ENCODE measurements at regions not wholly inside any gene's neighbourhood (a gene's known extent, or its start where the extent isn't known, plus 50 kb on each side); places are given as distances from the start of the nearest gene placed in this dataset.

DNA sequence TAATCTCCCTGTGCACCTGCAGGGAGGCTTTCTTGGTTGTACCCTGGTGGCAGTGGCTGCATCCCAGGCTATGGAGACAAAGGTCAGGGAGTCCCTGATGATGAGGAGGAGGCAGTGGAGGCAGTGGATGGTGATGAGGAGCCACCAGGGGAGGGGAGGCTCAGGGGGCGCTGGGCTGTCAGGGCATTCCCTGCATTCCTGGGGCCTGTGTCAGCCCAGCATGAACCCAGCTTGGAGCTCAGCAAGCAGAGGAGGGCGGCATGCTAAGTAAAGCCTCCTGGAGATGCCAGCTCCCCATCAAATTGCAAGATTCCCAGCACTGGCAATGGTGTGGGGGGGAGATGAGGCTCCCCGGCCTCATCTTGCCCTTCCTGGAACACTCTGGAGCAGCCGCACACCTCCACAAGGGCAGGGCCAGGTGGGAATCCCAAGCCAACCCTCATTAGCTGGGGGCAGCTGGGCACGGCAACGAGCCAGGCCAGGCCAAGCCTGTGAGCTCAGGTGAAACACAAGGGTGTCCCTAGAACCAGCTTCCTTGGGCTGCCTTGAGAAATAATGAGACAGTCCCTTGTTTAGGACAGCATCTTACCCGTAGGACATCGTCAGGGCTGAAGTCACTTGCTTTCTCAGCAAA, 469.5 kb downstream of the MATN1 start:
- no peak for DNase-seq (ENCODE audit: low spot score)

DNA sequence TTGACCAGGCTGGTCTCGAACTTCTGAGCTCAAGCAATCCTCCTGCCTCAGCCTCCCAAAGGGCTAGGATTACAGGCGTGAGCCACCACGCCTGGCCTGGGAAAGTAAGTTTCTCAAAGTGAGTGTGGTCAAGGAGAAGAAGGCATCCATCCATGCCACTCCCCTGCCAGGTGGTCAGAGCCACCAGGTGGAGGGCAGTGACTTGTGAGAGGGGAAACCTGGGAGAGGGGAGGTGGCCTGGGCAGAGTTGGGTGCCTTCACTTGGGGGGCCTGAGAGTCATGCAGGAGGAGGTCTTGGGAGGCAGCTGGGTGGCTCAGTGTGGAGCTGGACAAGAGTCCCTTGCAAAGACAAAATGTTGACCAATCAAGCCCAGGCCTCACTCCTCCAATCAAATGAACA, 470.0 kb downstream of the MATN1 start:
- no peak for DNase-seq (ENCODE audit: low spot score)

DNA sequence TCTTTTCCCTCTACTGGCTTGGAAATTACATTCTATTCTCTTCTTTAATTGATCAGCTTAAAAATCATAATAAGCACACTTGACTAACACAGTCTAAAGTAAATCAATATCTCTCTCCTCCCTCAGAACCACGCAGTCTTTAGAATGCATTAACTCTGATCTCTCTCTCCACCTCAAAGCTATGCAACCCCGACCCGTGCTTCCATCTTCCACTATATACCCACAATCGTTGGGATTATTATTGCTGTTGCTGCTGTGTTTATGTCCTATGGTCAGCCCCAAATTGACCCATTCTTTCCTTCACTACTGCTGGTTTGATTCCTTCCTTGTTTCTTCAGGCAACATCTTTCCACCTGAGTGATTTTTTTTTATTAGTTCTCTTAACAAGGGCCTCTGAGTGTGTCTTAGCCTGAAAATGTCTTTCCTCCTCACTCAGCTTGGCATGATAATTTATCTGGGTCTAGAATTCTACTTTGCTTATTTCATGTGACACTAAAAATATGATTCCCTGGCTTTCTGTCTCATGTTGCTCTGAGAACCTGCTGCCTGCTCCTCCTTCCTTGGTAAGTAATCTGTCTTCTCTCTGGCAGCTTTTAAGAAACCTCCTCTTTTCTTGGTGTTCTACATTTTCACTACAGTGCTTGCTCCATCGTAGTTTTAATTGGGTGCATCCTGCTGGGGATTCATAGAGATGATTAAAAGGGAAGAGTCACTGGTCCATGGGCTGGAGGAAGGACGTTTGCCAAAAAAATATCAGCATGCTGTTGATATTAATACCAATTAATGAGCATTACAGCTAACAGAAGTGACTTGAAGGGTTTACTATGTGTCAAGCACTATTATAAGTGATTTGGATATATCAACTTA, 472.2 kb downstream of the MATN1 start:
- no peak for DNase-seq (ENCODE audit: low spot score)

DNA sequence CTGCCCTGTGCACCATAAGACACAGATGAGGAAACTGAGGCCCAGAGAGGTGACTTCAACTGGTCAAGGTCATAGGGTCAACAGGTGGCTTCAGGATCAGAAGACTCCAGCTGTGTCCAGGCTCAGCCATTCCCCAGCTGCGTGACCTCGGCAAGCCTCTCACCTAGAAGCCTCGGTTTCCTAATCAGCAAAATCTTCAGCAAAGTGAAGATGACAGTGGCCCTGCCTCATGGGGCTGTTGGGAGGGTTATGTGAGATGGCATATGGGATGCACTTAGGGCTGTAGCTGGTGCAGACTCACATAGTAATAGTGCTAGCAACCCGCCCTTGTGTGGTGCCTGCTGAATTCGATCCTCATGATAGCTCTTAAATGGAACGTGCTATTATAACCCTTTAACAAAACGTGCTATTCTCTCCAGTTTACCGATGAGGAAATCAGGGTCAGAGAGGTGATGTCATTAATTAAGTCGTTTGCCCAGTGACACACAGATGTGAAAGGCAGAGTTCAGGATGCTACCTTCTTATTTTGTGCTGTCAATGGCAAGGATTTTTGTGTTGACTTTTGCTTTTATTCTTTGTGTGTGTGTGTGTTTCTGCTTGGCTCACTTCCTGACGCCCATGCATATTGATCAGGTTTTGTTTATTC, 472.9 kb downstream of the MATN1 start:
- no peak for DNase-seq (ENCODE audit: low spot score)

DNA sequence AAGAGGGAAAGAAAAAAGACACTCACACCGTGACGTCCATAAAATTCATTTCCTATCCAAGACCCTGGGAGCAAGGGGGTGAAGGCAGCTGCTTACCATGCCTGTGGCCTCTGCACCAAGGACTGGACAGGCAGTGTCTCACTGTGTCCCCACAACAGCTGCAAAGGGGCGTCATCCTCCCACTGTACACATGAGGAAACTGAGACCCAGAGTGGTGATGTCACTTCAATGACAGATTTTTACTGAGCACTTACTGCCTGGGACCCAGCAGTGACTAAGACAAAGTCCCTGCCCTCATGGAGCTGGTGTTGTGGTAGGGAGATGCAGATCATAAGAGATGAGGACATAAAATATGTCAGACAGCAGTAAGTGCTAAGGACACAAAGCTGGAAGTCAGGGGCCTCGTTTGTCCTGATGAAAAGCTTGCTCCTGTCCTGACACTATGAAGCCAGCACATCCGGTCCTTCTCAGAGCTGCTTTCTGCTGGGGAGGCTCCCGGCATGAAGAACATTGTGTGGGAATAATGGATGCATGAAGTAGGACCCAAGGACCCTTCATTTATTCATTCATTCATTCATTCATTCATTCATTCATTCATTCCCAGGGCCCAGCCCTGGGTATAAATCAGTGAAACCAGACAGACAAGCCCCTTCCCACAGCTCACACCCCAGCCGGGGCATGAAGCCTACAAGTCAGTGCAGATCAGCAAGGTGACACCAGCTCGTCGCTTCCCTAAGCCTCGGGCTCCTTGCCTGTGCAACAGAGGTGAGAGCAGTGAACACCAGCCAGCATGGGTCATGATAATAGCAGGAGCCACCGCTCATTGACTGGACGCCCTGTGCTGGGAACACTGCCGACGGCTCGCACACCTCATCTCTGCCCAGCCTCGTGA, 473.7 kb downstream of the MATN1 start:
- no peak for DNase-seq (ENCODE audit: low spot score)

DNA sequence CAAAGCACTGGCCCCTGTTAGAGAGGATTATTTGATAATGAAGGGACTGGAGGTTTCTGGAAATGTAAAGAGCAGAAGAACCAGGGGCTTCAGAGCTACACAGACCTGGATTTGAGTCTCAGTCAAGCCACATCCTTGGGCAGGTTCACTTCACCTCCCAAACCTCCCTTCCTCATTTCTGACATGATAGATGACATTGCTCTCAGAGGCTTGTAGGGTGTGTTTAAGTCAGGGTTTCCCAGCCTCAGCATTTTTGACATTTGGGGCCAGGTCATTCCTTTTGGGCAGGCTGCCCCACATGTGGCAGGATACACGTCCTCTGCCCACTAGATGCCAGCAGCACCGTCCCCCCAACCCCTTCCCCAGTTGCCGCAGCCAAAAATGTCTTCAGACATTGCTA, 474.6 kb downstream of the MATN1 start:
- no peak for DNase-seq (ENCODE audit: low spot score)

DNA sequence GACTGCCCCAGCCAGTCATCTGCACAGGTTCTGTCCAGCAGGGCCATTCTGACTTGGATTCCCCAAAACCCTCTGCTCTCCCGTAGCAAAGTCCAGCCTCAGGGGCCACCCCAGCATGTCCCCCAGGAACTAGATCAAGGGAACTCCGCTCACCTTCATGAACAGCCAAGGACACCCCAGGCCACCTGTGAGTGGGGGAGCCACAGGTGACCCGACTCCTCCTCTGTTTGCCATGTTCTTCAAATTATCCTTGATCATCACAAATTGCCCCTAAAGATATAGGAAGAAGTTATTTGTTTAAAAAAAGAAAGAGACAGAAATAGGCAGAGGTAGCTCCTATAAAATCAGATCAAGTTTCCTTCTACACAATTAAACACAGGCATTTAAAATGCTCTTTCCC, 475.0 kb downstream of the MATN1 start:
- no peak for DNase-seq (ENCODE audit: low spot score)

DNA sequence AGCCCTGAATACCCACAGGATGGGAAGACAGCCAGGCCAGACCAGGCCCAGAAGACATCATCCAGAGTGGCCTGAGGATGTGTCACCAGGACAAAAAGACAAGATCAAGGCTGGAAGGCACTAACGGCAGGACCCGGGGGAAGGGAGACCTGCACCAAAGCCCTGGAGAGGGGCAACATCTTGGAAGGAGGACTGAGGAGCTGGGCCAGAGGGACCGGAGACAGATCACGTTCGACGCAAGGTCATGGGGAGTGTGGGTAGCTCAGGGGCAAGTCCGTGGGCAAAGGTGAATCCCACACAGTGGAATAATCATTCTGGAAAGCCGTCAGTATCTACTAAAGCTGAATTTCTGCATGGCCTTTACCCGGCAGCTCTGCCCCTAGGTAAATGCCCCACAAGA, 478.6 kb downstream of the MATN1 start:
- no peak for DNase-seq (ENCODE audit: low spot score)

DNA sequence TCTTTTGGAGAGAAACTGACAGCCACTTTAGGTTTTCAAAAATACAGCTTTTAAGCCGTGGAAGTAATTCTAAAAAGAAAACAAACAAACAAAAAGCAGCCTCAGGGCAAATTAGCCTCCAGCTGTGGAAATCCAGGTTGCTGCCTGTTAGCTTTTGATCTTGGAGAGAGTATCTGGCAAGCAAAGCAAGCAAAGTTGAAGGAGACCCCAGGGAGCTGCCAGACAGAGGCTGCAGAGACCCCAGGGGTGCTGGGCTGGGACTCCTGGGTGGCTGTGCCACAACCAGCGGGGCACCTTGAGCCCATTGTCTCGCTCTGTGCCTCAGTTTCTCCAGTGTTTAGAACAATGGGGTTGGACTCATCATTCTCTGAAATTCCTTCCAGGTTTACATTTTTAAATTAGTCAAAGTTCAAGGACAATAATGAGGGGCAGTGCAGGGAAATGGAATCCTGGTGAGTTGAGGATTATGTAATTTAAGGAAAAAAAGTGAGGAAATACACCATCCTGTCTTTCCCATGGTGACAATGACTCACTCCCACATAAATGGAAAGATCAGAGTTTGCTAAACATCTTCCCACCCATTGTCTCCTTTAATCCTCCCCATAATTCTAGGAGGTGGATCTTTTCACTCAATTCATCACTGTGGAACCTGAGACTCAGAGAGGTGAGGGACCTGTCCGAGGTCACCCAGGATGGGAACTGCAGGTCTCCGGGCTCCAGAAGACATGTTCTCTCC, 480.5 kb downstream of the MATN1 start:
- no peak for DNase-seq (ENCODE audit: low spot score)

DNA sequence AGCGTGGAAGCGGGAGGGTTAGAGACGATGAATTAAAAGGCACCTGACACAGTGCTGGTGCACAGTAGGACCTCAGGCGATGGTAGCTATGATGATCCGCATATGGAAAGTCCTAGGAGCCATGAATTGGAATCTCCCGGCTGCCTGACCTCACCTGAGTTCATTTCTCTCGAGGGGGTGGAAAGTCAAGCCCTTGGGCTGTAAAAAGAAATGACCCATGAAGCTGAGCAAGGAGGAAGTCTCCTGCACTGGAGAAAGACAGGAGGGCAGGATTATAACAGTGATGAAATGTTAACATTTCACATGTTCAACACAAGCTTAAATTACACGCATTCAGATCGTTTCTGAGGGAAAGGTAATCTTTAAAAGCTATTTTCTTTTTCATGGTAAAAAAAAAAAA, 481.2 kb downstream of the MATN1 start:
- DNase-seq (ENCODE audit: low spot score) = no peak

DNA sequence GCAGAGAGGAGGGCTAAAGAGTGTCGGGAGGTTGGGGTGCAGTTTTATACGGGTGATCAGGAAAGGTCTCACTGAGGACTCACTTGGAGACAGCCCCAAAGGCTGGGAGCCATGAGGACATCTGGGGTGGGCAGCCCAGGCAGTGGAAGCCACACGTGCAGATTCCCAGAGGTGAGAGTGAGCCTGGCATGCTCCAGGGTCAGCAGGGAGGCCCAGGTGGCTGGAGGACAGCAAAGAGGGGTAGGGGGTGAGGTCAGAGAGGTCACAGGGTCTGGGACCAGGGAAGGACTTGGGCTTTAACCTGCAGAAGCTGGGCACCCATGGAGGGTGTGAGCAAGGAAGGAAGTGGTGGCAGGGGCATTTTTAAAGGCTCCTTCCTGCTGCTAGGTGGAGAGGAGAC, 481.7 kb downstream of the MATN1 start:
- DNase-seq (ENCODE audit: low spot score) = no peak

DNA sequence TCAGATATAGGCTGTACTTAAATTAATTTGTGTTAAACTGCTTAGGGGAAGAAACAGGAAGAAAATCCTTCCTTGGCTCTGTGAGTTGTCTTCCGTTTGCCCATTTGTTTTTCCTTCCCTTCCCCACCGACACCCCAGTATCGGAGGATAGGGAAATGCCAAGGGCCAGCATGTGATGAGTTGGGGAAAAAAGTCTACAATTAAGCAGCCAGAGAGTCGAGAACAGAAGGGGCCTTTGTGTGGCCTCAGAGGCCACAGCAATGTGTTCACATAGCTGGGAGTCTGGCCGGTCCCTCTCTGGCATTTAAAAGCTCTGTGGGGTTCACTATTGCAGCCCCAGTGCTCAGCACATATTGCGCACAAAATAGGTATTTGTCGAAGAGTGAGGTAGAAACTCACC, 489.3 kb downstream of the MATN1 start:
- DNase-seq (ENCODE audit: low spot score) = no peak

DNA sequence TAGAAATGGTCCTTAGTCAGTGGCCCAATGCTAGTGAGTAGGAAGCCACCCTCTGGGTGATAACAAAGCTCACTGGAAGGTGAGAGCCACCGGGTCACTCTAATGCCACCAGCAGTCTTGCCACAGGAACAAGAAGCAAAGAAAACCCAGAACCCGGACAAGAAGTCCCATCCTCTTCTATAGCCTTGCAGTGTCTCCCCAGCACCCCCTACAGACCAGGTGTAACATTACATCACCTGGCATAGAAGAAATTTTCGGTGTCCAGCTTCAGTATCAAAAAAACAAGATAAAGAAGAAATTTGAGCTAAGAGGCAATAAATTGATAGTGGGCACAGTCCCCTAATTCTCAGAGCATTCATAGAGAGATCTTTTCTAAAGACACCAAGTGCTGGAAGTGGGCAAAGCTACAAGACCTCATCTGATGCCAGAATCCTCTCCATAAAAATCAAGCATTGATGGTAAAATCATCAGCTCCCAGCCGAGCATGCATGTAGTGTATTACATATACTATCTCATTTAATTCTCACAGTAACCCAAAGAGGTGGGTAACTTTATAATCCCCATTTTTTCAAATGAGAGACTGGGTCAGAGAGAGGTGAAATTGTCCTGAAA, 491.0 kb downstream of the MATN1 start:
- no peak for DNase-seq (ENCODE audit: low spot score)

DNA sequence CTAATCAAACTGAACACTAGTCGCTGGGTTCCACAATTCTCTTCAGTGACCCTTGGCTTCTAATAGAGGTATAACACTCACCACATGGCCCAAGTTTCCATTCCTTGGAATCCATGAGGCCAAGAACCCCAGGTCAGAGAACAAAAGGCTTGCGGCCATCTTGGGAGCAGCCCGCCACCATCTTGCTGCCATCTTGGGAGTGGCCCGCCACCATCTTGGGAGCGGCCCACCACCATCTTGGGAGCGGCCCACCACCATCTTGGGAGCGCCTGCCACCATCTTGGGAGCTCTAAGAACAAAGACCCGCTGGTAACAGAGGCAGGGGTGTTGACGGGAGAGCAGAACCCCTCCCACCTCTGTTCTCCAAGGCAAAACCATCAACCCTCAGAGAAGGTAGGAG, 493.4 kb downstream of the MATN1 start:
- no peak for DNase-seq (ENCODE audit: low spot score)

DNA sequence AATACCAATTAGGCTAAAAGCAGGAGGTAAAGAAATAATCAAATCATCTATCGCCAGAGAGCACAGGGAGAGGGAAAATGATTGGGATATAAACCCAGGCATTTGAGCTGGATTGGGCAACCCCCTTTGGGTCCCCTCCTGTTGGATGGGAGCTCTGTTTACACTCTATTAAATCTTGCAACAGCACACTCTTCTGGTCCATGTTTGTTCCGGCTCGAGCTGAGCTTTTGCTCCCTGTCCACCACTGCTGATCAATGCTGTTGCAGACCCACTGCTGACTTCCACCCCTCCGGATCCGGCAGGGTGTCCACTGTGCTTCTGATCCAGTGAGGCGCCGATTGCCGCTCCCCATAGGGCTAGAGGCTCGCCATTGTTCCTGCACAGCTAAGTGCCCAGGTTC, 493.8 kb downstream of the MATN1 start:
- no peak for DNase-seq (ENCODE audit: low spot score)

DNA sequence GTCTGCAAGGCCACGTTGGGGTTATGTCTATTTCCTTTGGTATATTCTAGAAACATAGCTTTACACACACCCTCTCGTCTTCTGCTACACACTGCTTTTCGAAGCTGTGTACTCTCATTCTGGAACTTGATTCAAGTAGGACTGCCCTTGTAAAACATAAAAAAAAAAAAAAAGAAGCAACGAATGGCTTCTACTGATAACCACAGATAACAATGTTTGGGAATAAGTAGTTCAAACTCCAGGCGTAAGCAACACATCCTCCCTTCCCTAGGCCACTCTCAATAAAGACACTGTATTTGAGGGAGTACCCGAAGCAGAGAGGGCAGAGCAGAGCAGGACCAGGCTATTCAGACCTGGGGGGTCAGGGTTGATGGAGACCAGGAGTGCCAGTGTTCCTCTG, 496.7 kb downstream of the MATN1 start:
- no peak for DNase-seq (ENCODE audit: low spot score)

DNA sequence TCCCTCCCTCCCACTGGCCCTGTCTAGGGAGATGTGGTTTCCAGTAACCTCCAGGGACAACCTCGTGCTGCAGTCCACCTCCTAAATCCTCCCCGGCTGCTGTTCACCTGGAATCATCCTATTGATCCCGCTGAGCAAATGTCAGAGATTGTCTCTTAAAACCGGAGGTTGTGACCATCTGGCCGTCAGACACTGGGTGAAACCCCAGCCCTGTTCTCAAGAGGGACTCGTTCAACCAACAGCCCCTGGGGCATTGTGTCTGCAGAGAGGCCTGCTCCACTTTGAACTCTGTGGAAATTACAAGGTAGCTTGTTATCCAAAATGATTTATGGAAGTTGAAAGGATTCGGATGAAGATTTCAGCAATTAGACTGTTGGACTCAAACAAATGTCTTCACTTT, 498.0 kb downstream of the MATN1 start:
- DNase-seq (ENCODE audit: low spot score) = no peak

DNA sequence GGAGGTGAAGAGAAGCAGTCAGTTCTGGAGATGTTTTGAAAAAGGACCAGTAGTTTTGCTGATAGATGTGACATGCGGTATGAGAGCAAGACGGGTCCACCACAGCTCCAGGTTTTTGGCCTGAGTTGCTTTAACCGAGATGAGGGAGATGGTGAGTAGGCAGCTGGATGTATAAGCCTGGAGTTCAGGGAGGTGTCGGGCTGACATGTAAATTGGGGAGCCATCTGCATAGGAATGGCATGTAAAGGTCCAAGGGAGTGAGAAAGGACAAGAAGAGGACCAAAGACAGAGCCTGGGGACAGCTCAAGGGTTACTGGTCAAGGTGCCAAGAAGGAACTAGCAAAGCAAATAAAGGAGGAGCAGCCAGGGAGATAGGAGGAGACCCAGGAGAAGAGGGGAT, 503.7 kb downstream of the MATN1 start:
- no peak for DNase-seq (ENCODE audit: low spot score)

DNA sequence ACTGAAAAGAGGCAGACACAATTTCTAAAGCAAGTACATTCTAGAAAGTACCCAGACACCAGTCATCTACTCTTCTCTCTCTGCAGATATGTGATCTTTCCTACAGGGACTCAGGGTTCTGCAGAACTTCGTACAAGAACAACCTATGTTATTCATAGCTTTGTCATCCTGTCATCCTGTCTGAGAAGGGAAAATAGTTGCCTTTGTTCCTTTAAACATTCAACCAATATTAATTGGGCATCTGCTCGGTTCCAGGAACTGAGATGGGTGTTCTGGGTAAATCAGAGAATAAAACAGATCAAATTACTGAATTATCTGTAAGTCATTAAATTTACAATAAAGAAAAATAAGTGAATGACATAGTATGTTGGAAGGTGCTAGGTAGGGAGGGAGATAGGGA, 504.9 kb downstream of the MATN1 start:
- DNase-seq (ENCODE audit: low spot score) = no peak

DNA sequence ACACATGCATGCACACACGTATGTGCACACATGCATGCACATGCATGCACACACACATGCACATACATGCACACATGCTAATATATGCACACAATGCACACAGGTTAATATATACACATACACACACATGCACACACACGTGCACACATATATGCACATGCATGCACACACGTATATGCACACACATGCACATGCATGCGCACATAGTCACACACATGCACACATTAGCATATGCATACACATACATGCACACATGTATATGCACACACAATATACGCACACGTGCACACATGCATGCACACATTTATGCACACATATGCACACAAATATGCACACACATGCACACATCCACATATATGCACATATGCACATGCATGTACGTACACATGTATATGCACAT, 506.8 kb downstream of the MATN1 start:
- DNase-seq (ENCODE audit: low spot score) = no peak

DNA sequence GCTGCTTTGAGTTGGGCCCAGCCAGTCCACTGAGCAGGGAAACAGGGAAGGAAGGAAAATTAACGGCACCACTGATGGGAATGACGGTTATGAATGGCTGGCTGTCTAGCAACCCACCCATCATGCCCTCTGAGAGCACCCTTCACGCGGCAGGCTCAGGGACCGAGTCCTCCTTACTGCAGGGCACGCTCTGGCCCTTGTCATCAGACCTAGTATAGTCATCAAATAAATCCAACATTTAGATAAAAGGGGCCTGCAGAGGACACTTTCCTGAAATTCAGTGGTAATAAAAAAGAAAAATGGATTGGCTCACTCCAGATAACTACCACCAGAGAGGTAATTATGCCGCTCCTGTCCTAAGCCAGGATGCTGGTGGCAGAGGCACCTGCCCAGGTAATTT, 509.4 kb downstream of the MATN1 start:
- no peak for DNase-seq (ENCODE audit: low spot score)

All from umbilical cord (tissue), 1 donor.